Caco-2 (cell line): ENCODE measurements at regions not wholly inside any gene's neighbourhood (a gene's known extent, or its start where the extent isn't known, plus 50 kb on each side); places are given as distances from the start of the nearest gene placed in this dataset.

Experiments
- BruUV-seq: library from RNA; stranded (reverse); fragments of 400-500 nt; replicated peaks from 2 replicates; lab custom pipeline; 2021; lab: Mats Ljungman, UMichigan
- CTCF ChIA-PET: fragments of 300-600 bp; sonication (Branson Sonifier 250); formaldehyde crosslinking; loops from one replicate; lab custom pipeline; 2022; ENCODE audit warnings: antibody characterized with exemption; lab: Charles Lee
- POLR2A ChIA-PET: fragments of 300-600 bp; sonication (Branson Sonifier 250); formaldehyde crosslinking; loops from one replicate; lab custom pipeline; 2022; ENCODE audit warnings: antibody characterized with exemption; lab: Charles Lee
- DNase-seq, 2 experiments: peaks; one replicate each; pipeline versions ENCODE4 v3.0.0 to v3.0.0-alpha.2; 2020 to 2022
- H3K27me3 ChIP-seq: replicated peaks from 2 replicates; pipeline ENCODE4 v1.6.0; 2011; ENCODE audit warnings: low read length; ENCODE audit not compliant: control insufficient read depth, insufficient read depth
- H3K36me3 ChIP-seq: 2 replicates; pipeline ENCODE4 v1.5.1; 2011; ENCODE audit warnings: low read length; ENCODE audit not compliant: control insufficient read depth, insufficient read depth
- H3K4me1 ChIP-seq: fragments of 250-450 bp; sonication (Bioruptor Pico); 2 replicates; pipeline ENCODE4 v1.5.1; 2020; ENCODE audit warnings: mild to moderate bottlenecking
- H3K4me3 ChIP-seq: 2 replicates; pipeline ENCODE4 v1.5.1; 2011; ENCODE audit warnings: low read depth, mild to moderate bottlenecking, control low read depth, low read length
- H3K9me3 ChIP-seq: fragments of 250-450 bp; sonication (Bioruptor Pico); 2 replicates; pipeline ENCODE4 v1.5.1; 2020; ENCODE audit warnings: mild to moderate bottlenecking, moderate library complexity
- H3K27ac Mint-ChIP-seq: one replicate; pipeline ENCODE4 v1.8.0; 2022; ENCODE audit warnings: mixed read lengths; ENCODE audit not compliant: unreplicated experiment
- H3K27me3 Mint-ChIP-seq: one replicate; pipeline ENCODE4 v1.8.0; 2022; ENCODE audit warnings: mixed read lengths; ENCODE audit not compliant: insufficient read depth, unreplicated experiment
- H3K36me3 Mint-ChIP-seq: one replicate; pipeline ENCODE4 v1.8.0; 2022; ENCODE audit warnings: mild to moderate bottlenecking, mixed read lengths; ENCODE audit not compliant: insufficient read depth, unreplicated experiment
- H3K4me1 Mint-ChIP-seq: one replicate; pipeline ENCODE4 v1.8.0; 2022; ENCODE audit warnings: low read depth, mixed read lengths; ENCODE audit not compliant: unreplicated experiment
- H3K4me3 Mint-ChIP-seq: one replicate; pipeline ENCODE4 v1.8.0; 2022; ENCODE audit warnings: mild to moderate bottlenecking, moderate library complexity, mixed read lengths; ENCODE audit not compliant: unreplicated experiment
- H3K9me3 Mint-ChIP-seq: one replicate; pipeline ENCODE4 v1.8.0; 2022; ENCODE audit warnings: mixed read lengths; ENCODE audit not compliant: unreplicated experiment
- intact Hi-C: fragments of 100-400 bp; cut with micrococcal nuclease; formaldehyde crosslinking; loops from one replicate; pipeline ENCODE4 v1.10.0; 2022; ENCODE audit not compliant: unreplicated experiment
- TF ChIP-seq, protein P1 (sequence below), 2 experiments: fragments of 200-600 bp in 1 of 2; IDR thresholded peaks; 1 replicate in 1 of 2; 2 replicates in 1 of 2; pipeline versions ENCODE4 v1.5.1 to v1.8.0; 2011 to 2022; ENCODE audit warnings: antibody characterized with exemption in 1 of 2, control low read depth in 1 of 2, inconsistent platforms in 1 of 2, low read depth in 1 of 2, low read length in 1 of 2, mild to moderate bottlenecking in 1 of 2, moderate library complexity in 1 of 2; ENCODE audit not compliant: insufficient read depth in 1 of 2, severe bottlenecking in 1 of 2, unreplicated experiment in 1 of 2

DNA sequence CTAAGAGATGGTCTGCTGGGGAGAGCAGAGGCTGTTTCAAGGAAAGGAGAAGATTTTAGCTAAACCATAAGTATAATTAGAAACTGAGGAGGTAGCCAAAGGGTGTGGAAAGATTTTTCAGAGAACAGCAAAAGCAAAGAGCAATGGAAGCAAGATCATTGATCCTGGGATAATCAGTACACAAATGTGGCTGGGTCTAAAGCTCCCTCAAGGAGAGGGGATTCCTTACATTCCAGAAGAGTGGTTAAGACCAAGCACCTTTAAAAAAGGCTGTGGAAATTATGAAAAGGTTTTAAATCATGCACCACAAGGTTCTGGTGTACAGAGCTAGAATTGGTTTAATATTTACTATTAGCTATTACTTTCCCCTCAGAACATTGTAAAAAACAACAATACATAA lies 246.0 kb upstream of the UBE2E3 start:
- TF ChIP-seq, protein P1, sequence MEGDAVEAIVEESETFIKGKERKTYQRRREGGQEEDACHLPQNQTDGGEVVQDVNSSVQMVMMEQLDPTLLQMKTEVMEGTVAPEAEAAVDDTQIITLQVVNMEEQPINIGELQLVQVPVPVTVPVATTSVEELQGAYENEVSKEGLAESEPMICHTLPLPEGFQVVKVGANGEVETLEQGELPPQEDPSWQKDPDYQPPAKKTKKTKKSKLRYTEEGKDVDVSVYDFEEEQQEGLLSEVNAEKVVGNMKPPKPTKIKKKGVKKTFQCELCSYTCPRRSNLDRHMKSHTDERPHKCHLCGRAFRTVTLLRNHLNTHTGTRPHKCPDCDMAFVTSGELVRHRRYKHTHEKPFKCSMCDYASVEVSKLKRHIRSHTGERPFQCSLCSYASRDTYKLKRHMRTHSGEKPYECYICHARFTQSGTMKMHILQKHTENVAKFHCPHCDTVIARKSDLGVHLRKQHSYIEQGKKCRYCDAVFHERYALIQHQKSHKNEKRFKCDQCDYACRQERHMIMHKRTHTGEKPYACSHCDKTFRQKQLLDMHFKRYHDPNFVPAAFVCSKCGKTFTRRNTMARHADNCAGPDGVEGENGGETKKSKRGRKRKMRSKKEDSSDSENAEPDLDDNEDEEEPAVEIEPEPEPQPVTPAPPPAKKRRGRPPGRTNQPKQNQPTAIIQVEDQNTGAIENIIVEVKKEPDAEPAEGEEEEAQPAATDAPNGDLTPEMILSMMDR (IDR thresholded peaks at IDR 0.05; ENCODE audit: insufficient read depth in 1 of 2, low read depth in 1 of 2, low read length in 1 of 2, severe bottlenecking in 1 of 2, unreplicated experiment in 1 of 2), result no peak
- CTCF ChIA-PET, result no interaction called here

DNA sequence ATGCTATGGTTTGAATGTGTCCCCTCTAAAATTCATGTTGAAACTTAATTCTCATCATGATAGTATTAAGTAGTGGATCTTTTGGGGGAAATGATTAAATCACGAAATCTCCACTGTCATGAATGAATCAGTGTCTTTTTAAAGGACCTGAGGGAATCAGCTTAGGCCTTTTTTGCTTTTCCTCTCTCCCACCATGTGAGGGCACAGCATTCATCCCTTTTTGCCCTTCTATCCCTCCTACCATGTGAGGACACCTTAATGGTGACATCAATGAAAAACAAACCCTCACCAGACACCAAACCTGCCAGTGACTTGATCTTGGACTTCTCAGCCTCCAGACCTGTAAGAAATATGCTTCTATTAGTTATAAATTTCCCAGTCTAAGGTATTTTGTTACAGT lies 247.1 kb upstream of the UBE2E3 start:
- intact Hi-C loops, result no loop called here
- H3K4me3 ChIP-seq, result no peak overlapping the region
- Mint-ChIP-seq H3K4me3 (no peak overlapping the region), H3K4me1 (no peaks in the 10 kb centered on the region), H3K27me3 (peaks cover 4% of the 10 kb centered on the region), H3K27ac (no peak overlapping the region), H3K9me3 (no peaks in the 10 kb centered on the region), H3K36me3 (no peaks in the 10 kb centered on the region)
- POLR2A ChIA-PET, result no interaction called here
- 0 out of 2 replicates have a peak, but pooled peaks cover 4% of the 10 kb centered on the region for H3K4me1 ChIP-seq
- no TSS peak for BruUV-seq
- H3K36me3 ChIP-seq, result no peaks in the 10 kb centered on the region
- DNase-seq, result no peak
- H3K9me3 ChIP-seq, result no peaks in the 10 kb centered on the region; the same call in 1 of the 2 replicates
- CTCF ChIA-PET, result no interaction called here
- no peaks in the 10 kb centered on the region for H3K27me3 ChIP-seq
- TF ChIP-seq, protein P1 (IDR thresholded peaks at IDR 0.05; ENCODE audit: insufficient read depth in 1 of 2, low read depth in 1 of 2, low read length in 1 of 2, severe bottlenecking in 1 of 2, unreplicated experiment in 1 of 2), result no peak

More for the DNA sequence above, 246.0 kb upstream of the UBE2E3 start:
- Mint-ChIP-seq H3K27me3 (peaks cover 4% of the 10 kb centered on the region), H3K27ac (no peak overlapping the region), H3K36me3 (no peaks in the 10 kb centered on the region), H3K4me1 (no peaks in the 10 kb centered on the region), H3K4me3 (no peak overlapping the region), H3K9me3 (no peaks in the 10 kb centered on the region)
- POLR2A ChIA-PET, result no interaction called here
- Histone ChIP-seq H3K4me3 (no peak overlapping the region), H3K9me3 (no peaks in the 10 kb centered on the region; the same call in 1 of the 2 replicates), H3K4me1 (0 out of 2 replicates have a peak, but pooled peaks cover 4% of the 10 kb centered on the region), H3K36me3 (no peaks in the 10 kb centered on the region), H3K27me3 (no peaks in the 10 kb centered on the region)
- DNase-seq, result no peak
- no TSS peak for BruUV-seq
- intact Hi-C loops, result no loop called here

DNA sequence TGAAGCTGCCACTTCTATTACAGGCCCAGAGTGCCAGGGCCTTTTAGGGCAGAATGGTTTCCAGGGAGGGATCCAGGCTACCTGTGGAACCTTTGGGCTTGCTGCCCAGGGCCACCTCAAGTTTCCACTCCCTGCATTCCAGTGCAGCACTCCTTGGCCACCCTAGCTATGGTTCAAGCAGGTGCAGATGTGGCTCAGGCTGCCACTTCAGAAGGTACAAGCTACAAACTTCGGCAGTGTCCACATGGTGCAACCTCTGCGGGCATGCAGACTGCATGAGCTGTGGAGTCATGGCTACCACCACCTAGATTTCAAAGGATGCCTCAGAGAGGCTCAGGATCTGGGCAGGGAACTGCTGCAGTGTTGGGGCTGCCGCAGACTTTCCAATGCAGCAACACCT lies 248.1 kb upstream of the UBE2E3 start:
- Mint-ChIP-seq H3K27ac (no peak overlapping the region), H3K27me3 (peaks cover 4% of the 10 kb centered on the region), H3K9me3 (no peaks in the 10 kb centered on the region), H3K4me1 (no peaks in the 10 kb centered on the region), H3K4me3 (no peak overlapping the region), H3K36me3 (no peaks in the 10 kb centered on the region)
- Histone ChIP-seq H3K4me3 (no peak overlapping the region), H3K4me1 (0 out of 2 replicates have a peak, but pooled peaks cover 4% of the 10 kb centered on the region), H3K36me3 (no peaks in the 10 kb centered on the region), H3K27me3 (no peaks in the 10 kb centered on the region), H3K9me3 (no peaks in the 10 kb centered on the region; the same call in 1 of the 2 replicates)
- ChIA-PET CTCF (no interaction called here), POLR2A (no interaction called here)
- no peak for DNase-seq
- TF ChIP-seq, protein P1 (IDR thresholded peaks at IDR 0.05; ENCODE audit: insufficient read depth in 1 of 2, low read depth in 1 of 2, low read length in 1 of 2, severe bottlenecking in 1 of 2, unreplicated experiment in 1 of 2), result no peak
- intact Hi-C loops, result no loop called here
- BruUV-seq, result no TSS peak
